NCI-H2107 treated with DMSO at 0.1 percent for 48 hours (cell line): ENCODE measurements at regions not wholly inside any gene's neighbourhood (a gene's known extent, or its start where the extent isn't known, plus 50 kb on each side); places are given as distances from the start of the nearest gene placed in this dataset.
A peak's percentile ranks its signal among the peaks of the same experiment; 100 is the strongest.

Experiments
- DNase-seq: peaks from one replicate; lab custom pipeline; 2025; ENCODE audit not compliant: unreplicated experiment; lab: John Stamatoyannopoulos, UW

DNA sequence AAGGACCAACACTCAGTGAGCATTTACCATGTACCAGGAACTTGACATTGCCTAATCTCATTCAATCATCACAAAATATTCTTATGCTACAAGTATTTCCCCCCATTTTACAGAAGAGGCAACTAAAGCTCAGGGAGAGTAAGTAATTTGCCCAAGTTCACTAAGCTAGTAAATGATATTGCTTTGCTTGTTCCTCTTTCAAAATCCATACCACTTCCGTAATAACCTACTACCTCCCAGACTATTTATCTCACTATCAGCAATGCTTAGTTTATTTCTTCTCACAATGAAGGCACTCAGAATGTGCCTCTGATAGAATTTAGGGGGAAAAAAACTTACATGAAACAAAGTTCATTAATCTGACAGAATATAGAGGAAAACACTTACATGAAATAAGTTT lies 1070.9 kb upstream of the FANCL start:
- no peak for DNase-seq

GRCh38 chr2:59308108-59308507 lies 1067.0 kb upstream of the FANCL start:
- no peak for DNase-seq

GRCh38 chr2:59307196-59307595 lies 1066.1 kb upstream of the FANCL start:
- DNase-seq, result no peak

DNA sequence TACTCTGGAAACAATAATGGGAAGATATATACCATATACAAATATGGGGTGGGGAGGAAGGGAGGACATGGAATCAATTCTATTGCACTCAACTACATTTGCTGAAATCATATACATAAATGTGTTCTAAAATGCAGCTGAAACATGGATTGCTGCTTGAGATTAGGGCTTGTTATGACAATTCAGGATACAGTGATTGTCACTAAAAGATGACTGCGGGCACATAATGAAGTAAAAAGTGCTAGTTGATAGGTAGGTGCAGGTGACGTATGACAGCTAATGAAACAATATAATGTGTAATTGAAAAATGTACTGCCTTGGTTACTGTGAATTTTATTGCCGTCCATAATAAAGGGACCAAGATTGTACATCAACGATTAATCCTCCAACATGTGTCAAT lies 1062.1 kb upstream of the FANCL start:
- no peak for DNase-seq

DNA sequence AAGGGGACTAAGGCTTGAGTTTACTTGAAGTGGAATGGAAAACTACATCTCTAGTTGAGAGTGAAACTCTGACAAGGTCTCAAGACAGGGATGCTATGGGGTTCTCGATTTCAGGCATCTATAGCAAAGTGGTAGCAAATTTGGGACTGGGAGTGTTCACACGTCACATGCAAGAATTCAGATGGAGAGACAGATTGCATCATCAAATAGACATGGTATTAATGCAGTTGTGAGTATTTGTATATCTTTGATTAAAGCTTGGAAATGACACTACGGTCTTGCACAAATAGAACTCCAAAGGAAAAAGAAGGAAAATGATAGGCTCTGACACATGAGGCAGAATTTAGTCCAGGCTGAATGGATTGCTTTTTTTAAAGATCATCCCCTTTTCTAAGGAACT lies 1061.6 kb upstream of the FANCL start:
- no peak for DNase-seq

- peak; percentile 72 for DNase-seq
These were observed 1060.6 kb upstream of the FANCL start for GRCh38 chr2:59301466-59302402.

- DNase-seq, result peak; percentile 74
These were observed 1056.7 kb upstream of the FANCL start for GRCh38 chr2:59297816-59298215.

GRCh38 chr2:59296279-59296678 lies 1055.2 kb upstream of the FANCL start:
- DNase-seq, result no peak

DNA sequence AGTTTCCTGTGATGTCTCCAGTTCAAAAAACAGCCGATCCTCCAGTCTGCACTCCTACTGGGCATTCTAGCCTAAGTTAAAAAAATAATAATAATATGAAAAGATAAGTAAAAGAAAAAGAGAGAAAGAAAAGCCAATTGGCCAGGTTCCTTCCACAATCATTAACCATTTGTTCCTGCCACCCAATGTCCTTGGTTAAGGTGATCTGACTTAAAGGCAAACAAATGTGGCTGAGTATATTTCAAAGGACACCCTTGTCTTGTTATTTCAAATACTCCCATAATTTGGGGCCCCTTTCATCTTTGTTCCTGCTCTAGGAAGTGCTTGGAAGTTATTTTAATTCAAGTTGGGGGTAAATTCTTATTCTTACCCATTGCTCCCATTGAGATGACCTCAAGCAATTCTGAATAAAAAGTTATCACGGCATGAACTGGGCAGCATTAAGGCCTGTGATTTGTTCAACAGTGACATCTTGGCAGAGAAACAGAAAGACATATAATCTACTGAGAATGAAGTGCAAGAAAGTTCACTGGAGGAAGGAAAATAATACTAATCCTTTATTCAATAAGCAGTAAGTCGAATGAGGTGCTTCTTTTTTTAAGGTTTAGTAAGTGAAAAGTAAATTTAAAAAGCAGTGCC lies 1054.5 kb upstream of the FANCL start:
- DNase-seq, result no peak

DNA sequence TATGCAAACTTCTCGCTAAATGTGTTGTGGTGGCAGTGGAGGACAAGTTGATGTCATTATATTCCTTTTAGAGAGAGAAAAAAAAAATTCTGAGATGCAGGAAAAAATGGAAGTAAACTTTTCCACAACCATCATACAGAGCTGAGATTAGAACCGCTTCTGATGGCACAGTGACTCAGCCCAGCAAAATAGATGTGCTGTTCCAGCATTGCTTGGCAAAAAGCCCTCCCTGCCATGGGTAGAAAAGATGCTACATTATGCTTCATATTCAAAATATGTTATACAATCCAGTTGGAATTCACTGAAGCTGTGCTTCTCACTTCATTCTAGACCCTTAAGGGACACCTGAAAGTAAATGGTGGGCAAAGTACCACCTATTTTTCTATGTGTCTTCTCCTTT lies 1047.6 kb upstream of the FANCL start:
- DNase-seq, result no peak

- no peak for DNase-seq
These were observed 1041.4 kb upstream of the FANCL start for GRCh38 chr2:59282374-59283057.

- no peak for DNase-seq
These were observed 1036.5 kb upstream of the FANCL start for GRCh38 chr2:59277671-59278070.

GRCh38 chr2:59276917-59277316 lies 1035.8 kb upstream of the FANCL start:
- no peak for DNase-seq

- DNase-seq, result no peak
These were observed 1034.9 kb upstream of the FANCL start for GRCh38 chr2:59276033-59276432.

DNA sequence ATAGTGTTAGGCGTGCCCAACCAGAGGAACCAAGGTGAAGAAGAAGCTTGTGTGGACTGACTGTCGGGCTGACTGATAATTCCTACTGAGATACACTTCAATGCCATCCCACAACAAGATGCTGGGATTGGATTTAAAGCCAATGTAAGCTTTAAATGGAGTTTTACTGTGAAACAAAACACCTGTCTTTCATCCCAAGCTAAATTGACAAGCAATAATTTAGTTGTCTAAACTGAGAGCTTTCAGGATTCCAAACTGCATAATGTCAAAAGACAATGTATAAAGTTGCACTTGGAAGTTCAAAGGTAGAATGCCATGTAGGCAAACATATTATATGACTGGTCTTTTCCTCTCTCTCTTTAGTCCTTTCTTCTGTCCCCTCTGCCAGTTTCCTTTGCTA lies 1025.3 kb upstream of the FANCL start:
- DNase-seq, result no peak

DNA sequence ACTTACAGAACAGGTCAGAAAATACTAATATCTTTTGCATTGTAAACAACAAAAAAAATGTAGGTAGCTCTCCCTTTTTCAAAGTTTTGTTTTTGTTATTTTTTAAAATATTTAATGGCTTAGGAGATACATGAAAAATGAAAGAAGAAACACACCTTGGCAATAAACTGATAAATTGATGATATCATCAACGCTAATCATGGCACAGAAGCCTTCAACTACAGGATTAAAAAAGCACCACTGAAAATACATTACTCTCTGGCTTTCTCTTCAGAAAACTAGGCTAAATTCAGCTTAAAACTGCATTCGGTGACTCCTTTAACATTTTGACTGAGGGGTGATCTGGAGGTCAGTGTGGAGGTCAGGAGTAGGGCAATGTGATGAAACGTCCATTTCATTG lies 1018.8 kb upstream of the FANCL start:
- no peak for DNase-seq

- no peak for DNase-seq
These were observed 1015.2 kb upstream of the FANCL start for GRCh38 chr2:59256290-59256689.

GRCh38 chr2:59254279-59254678 lies 1013.2 kb upstream of the FANCL start:
- DNase-seq, result no peak

DNA sequence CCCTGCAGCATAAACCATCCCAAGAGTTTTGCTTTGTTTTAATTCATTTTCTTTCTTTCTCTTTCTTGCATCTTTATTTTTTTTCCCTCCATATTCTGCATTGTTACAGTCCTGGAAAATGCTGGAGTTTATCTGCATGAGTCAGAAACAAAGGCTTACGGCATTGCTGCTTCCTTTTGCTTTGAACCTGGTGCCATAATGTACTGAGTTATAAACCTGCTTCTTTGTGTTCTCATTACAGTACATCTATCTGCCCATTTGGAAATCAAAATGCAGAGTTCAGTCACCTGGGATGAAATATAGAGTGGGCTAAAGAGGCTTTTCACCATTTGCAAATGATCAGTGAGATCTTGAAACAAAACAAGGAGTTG lies 1009.2 kb upstream of the FANCL start:
- DNase-seq, result no peak

- DNase-seq, result no peak
These were observed 1008.5 kb upstream of the FANCL start for GRCh38 chr2:59249441-59250306.

GRCh38 chr2:59239146-59239545 lies 998.0 kb upstream of the FANCL start:
- DNase-seq, result no peak
